ENCODE measurements at regions not wholly inside any gene's neighbourhood (a gene's known extent, or its start where the extent isn't known, plus 50 kb on each side); places are given as distances from the start of the nearest gene placed in this dataset.

GRCh38 chr7:68432585-68432984, 1165.7 kb upstream of the AUTS2 start:
- H3K4me1 ChIP-seq (ENCODE audit: control insufficient read depth, insufficient read depth, low read length), result peaks cover 4% of the 10 kb centered on the region
- no peaks in the 10 kb centered on the region for H3K36me3 ChIP-seq (ENCODE audit: control insufficient read depth, insufficient read depth, low read length)
- DNase-seq (ENCODE audit: low read depth in 4 of 6, low spot score in 6 of 6), result no peak
- H3K4me3 ChIP-seq (ENCODE audit: low read depth, low read length), result no peak overlapping the region
- WGBS (ENCODE audit: insufficient coverage), result 86% methylated on average over 3 of the region's 4 CpGs
- H3K9me3 ChIP-seq (ENCODE audit: control insufficient read depth, insufficient read depth, low read length), result peaks cover 2% of the 10 kb centered on the region
- H3K27me3 ChIP-seq (ENCODE audit: control insufficient read depth, insufficient read depth, low read length), result no peaks in the 10 kb centered on the region
- H3K27ac ChIP-seq (ENCODE audit: low read depth, low read length), result no peak overlapping the region

- peaks cover 4% of the 10 kb centered on the region for H3K4me1 ChIP-seq (ENCODE audit: control insufficient read depth, insufficient read depth, low read length)
- H3K27ac ChIP-seq (ENCODE audit: low read depth, low read length), result no peak overlapping the region
- peak in 1 of 6 donors; percentile 63 for DNase-seq (ENCODE audit: low read depth in 4 of 6, low spot score in 6 of 6)
- H3K27me3 ChIP-seq (ENCODE audit: control insufficient read depth, insufficient read depth, low read length), result no peaks in the 10 kb centered on the region
- no CpG with 5 or more reads among the region's 5 CpGs for WGBS (ENCODE audit: insufficient coverage)
- H3K9me3 ChIP-seq (ENCODE audit: control insufficient read depth, insufficient read depth, low read length), result peaks cover 2% of the 10 kb centered on the region
- no peaks in the 10 kb centered on the region for H3K36me3 ChIP-seq (ENCODE audit: control insufficient read depth, insufficient read depth, low read length)
- no peak overlapping the region for H3K4me3 ChIP-seq (ENCODE audit: low read depth, low read length)
Measured at GRCh38 chr7:68433462-68434070, 1164.7 kb upstream of the AUTS2 start.

- H3K27me3 ChIP-seq (ENCODE audit: control insufficient read depth, insufficient read depth, low read length), result no peaks in the 10 kb centered on the region
- H3K4me1 ChIP-seq (ENCODE audit: control insufficient read depth, insufficient read depth, low read length), result no peaks in the 10 kb centered on the region
- 68% methylated on average over 7 of the region's 13 CpGs for WGBS (ENCODE audit: insufficient coverage)
- no peak overlapping the region for H3K4me3 ChIP-seq (ENCODE audit: low read depth, low read length)
- H3K36me3 ChIP-seq (ENCODE audit: control insufficient read depth, insufficient read depth, low read length), result no peaks in the 10 kb centered on the region
- H3K27ac ChIP-seq (ENCODE audit: low read depth, low read length), result no peak overlapping the region
- H3K9me3 ChIP-seq (ENCODE audit: control insufficient read depth, insufficient read depth, low read length), result peaks cover 2% of the 10 kb centered on the region
- no peak for DNase-seq (ENCODE audit: low read depth in 4 of 6, low spot score in 6 of 6)
Measured at GRCh38 chr7:68434857-68435256, 1163.4 kb upstream of the AUTS2 start.

GRCh38 chr7:68438016-68438415, 1160.3 kb upstream of the AUTS2 start:
- no peaks in the 10 kb centered on the region for H3K36me3 ChIP-seq (ENCODE audit: control insufficient read depth, insufficient read depth, low read length)
- H3K4me1 ChIP-seq (ENCODE audit: control insufficient read depth, insufficient read depth, low read length), result no peaks in the 10 kb centered on the region
- peaks cover 2% of the 10 kb centered on the region for H3K9me3 ChIP-seq (ENCODE audit: control insufficient read depth, insufficient read depth, low read length)
- no peak for DNase-seq (ENCODE audit: low read depth in 4 of 6, low spot score in 6 of 6)
- H3K4me3 ChIP-seq (ENCODE audit: low read depth, low read length), result no peak overlapping the region
- no CpG with 5 or more reads among the region's 2 CpGs for WGBS (ENCODE audit: insufficient coverage)
- no peak overlapping the region for H3K27ac ChIP-seq (ENCODE audit: low read depth, low read length)
- no peaks in the 10 kb centered on the region for H3K27me3 ChIP-seq (ENCODE audit: control insufficient read depth, insufficient read depth, low read length)

GRCh38 chr7:68438811-68439210, 1159.5 kb upstream of the AUTS2 start:
- H3K9me3 ChIP-seq (ENCODE audit: control insufficient read depth, insufficient read depth, low read length), result peaks cover 2% of the 10 kb centered on the region
- H3K4me1 ChIP-seq (ENCODE audit: control insufficient read depth, insufficient read depth, low read length), result no peaks in the 10 kb centered on the region
- no peak overlapping the region for H3K27ac ChIP-seq (ENCODE audit: low read depth, low read length)
- H3K36me3 ChIP-seq (ENCODE audit: control insufficient read depth, insufficient read depth, low read length), result no peaks in the 10 kb centered on the region
- no peaks in the 10 kb centered on the region for H3K27me3 ChIP-seq (ENCODE audit: control insufficient read depth, insufficient read depth, low read length)
- DNase-seq (ENCODE audit: low read depth in 4 of 6, low spot score in 6 of 6), result no peak
- H3K4me3 ChIP-seq (ENCODE audit: low read depth, low read length), result no peak overlapping the region

GRCh38 chr7:68439897-68440296, 1158.4 kb upstream of the AUTS2 start:
- WGBS (ENCODE audit: insufficient coverage), result no CpG with 5 or more reads among the region's 1 CpG
- H3K9me3 ChIP-seq (ENCODE audit: control insufficient read depth, insufficient read depth, low read length), result peaks cover 2% of the 10 kb centered on the region
- H3K27me3 ChIP-seq (ENCODE audit: control insufficient read depth, insufficient read depth, low read length), result no peaks in the 10 kb centered on the region
- DNase-seq (ENCODE audit: low read depth in 4 of 6, low spot score in 6 of 6), result no peak
- H3K27ac ChIP-seq (ENCODE audit: low read depth, low read length), result no peak overlapping the region
- H3K4me1 ChIP-seq (ENCODE audit: control insufficient read depth, insufficient read depth, low read length), result no peaks in the 10 kb centered on the region
- no peaks in the 10 kb centered on the region for H3K36me3 ChIP-seq (ENCODE audit: control insufficient read depth, insufficient read depth, low read length)
- no peak overlapping the region for H3K4me3 ChIP-seq (ENCODE audit: low read depth, low read length)

GRCh38 chr7:68440866-68441265, 1157.4 kb upstream of the AUTS2 start:
- Histone ChIP-seq H3K4me3 (ENCODE audit: low read depth, low read length) (no peak overlapping the region), H3K9me3 (ENCODE audit: control insufficient read depth, insufficient read depth, low read length) (peaks cover 2% of the 10 kb centered on the region), H3K36me3 (ENCODE audit: control insufficient read depth, insufficient read depth, low read length) (no peaks in the 10 kb centered on the region), H3K27me3 (ENCODE audit: control insufficient read depth, insufficient read depth, low read length) (no peaks in the 10 kb centered on the region), H3K4me1 (ENCODE audit: control insufficient read depth, insufficient read depth, low read length) (no peaks in the 10 kb centered on the region), H3K27ac (ENCODE audit: low read depth, low read length) (no peak overlapping the region)
- DNase-seq (ENCODE audit: low read depth in 4 of 6, low spot score in 6 of 6), result peak in 2 of 6 donors; percentile 73 to 91
- WGBS (ENCODE audit: insufficient coverage), result 47% methylated on average over 3 of the region's 6 CpGs

- 69% methylated on average over 4 of the region's 8 CpGs for WGBS (ENCODE audit: insufficient coverage)
- H3K27me3 ChIP-seq (ENCODE audit: control insufficient read depth, insufficient read depth, low read length), result no peaks in the 10 kb centered on the region
- no peaks in the 10 kb centered on the region for H3K4me1 ChIP-seq (ENCODE audit: control insufficient read depth, insufficient read depth, low read length)
- H3K36me3 ChIP-seq (ENCODE audit: control insufficient read depth, insufficient read depth, low read length), result no peaks in the 10 kb centered on the region
- no peak overlapping the region for H3K27ac ChIP-seq (ENCODE audit: low read depth, low read length)
- peaks cover 2% of the 10 kb centered on the region for H3K9me3 ChIP-seq (ENCODE audit: control insufficient read depth, insufficient read depth, low read length)
- H3K4me3 ChIP-seq (ENCODE audit: low read depth, low read length), result no peak overlapping the region
- peak in 1 of 6 donors; percentile 82 for DNase-seq (ENCODE audit: low read depth in 4 of 6, low spot score in 6 of 6)
Measured at GRCh38 chr7:68441645-68442044, 1156.6 kb upstream of the AUTS2 start.

- Histone ChIP-seq H3K4me1 (ENCODE audit: control insufficient read depth, insufficient read depth, low read length) (no peaks in the 10 kb centered on the region), H3K4me3 (ENCODE audit: low read depth, low read length) (no peak overlapping the region), H3K27ac (ENCODE audit: low read depth, low read length) (no peak overlapping the region), H3K27me3 (ENCODE audit: control insufficient read depth, insufficient read depth, low read length) (no peaks in the 10 kb centered on the region), H3K9me3 (ENCODE audit: control insufficient read depth, insufficient read depth, low read length) (no peaks in the 10 kb centered on the region), H3K36me3 (ENCODE audit: control insufficient read depth, insufficient read depth, low read length) (no peaks in the 10 kb centered on the region)
- DNase-seq (ENCODE audit: low read depth in 4 of 6, low spot score in 6 of 6), result no peak
- WGBS (ENCODE audit: insufficient coverage), result 92% methylated on average over 6 of the region's 6 CpGs
Measured at GRCh38 chr7:68442931-68443631, 1155.2 kb upstream of the AUTS2 start.

GRCh38 chr7:68444042-68444441, 1154.2 kb upstream of the AUTS2 start:
- no peak overlapping the region for H3K4me3 ChIP-seq (ENCODE audit: low read depth, low read length)
- H3K4me1 ChIP-seq (ENCODE audit: control insufficient read depth, insufficient read depth, low read length), result no peaks in the 10 kb centered on the region
- no peak overlapping the region for H3K27ac ChIP-seq (ENCODE audit: low read depth, low read length)
- DNase-seq (ENCODE audit: low read depth in 4 of 6, low spot score in 6 of 6), result no peak
- 100% methylated on average over 2 of the region's 2 CpGs for WGBS (ENCODE audit: insufficient coverage)
- H3K9me3 ChIP-seq (ENCODE audit: control insufficient read depth, insufficient read depth, low read length), result no peaks in the 10 kb centered on the region
- H3K36me3 ChIP-seq (ENCODE audit: control insufficient read depth, insufficient read depth, low read length), result no peaks in the 10 kb centered on the region
- no peaks in the 10 kb centered on the region for H3K27me3 ChIP-seq (ENCODE audit: control insufficient read depth, insufficient read depth, low read length)

All from spinal cord (tissue), 9 donors.